SK-N-MC (cell line): ENCODE measurements at regions not wholly inside any gene's neighbourhood (a gene's known extent, or its start where the extent isn't known, plus 50 kb on each side); places are given as distances from the start of the nearest gene placed in this dataset.

Experiments
- EZH2 ChIP-seq: fragments of 200-600 bp; sonication (generic); IDR thresholded peaks from one replicate; pipeline ENCODE4 v1.6.1; 2017; ENCODE audit warnings: antibody characterized with exemption
- POLR2AphosphoS5 ChIP-seq: IDR thresholded peaks from 2 replicates; pipeline ENCODE4 v1.6.1; 2012; ENCODE audit warnings: mild to moderate bottlenecking, low read depth, low read length, borderline replicate concordance

DNA sequence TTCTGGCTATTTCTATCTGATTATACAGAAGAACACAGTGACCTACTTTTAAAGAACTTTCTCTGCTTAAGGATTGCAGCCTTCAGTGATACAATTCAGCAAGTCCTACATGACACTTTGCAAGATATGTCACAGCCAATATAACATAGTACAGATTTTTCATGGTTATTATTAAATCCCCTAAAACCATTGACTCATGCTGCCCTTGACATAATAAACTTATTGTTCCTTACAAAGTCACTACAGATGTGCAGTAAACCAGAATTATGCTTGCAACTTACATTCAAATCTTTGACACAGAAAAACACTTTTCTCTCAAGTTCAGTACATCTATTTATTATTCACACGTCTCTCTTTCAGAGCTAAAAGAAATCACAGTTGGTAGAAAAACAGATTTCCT, 1136.3 kb upstream of the ACO1 start:
- no peak for TF ChIP-seq EZH2
- TF ChIP-seq POLR2AphosphoS5 = no peak
